H9 (cell line): ENCODE measurements at regions not wholly inside any gene's neighbourhood (a gene's known extent, or its start where the extent isn't known, plus 50 kb on each side); places are given as distances from the start of the nearest gene placed in this dataset.

Experiments
- DNase-seq: peaks from one replicate; pipeline ENCODE4 v3.0.0-alpha.2; 2017
- H2AFZ ChIP-seq: one replicate; pipeline ENCODE4 v1.6.1; 2013; ENCODE audit warnings: mild to moderate bottlenecking, low read length, control low read depth, moderate library complexity
- H2AK5ac ChIP-seq: 2 replicates; pipeline ENCODE4 v1.6.1; 2013; ENCODE audit warnings: low read length, control low read depth, mixed read lengths; ENCODE audit not compliant: insufficient read length
- H2BK120ac ChIP-seq: one replicate; pipeline ENCODE4 v1.6.1; 2013; ENCODE audit warnings: low read depth, mild to moderate bottlenecking, low read length, control low read depth, inconsistent platforms; ENCODE audit not compliant: poor library complexity, severe bottlenecking
- H2BK12ac ChIP-seq: 2 replicates; pipeline ENCODE4 v1.6.1; 2013; ENCODE audit warnings: low read length, control low read depth, mixed read lengths, low read depth; ENCODE audit not compliant: insufficient read length
- H2BK15ac ChIP-seq: 2 replicates; pipeline ENCODE4 v1.6.1; 2013; ENCODE audit warnings: low read depth, low read length, control low read depth
- H2BK20ac ChIP-seq: one replicate; pipeline ENCODE4 v1.6.1; 2013; ENCODE audit warnings: low read depth, mild to moderate bottlenecking, low read length, control low read depth, inconsistent platforms; ENCODE audit not compliant: poor library complexity, severe bottlenecking
- H2BK5ac ChIP-seq: 2 replicates; pipeline ENCODE4 v1.6.1; 2013; ENCODE audit warnings: low read length, control low read depth, mixed read lengths; ENCODE audit not compliant: insufficient read length
- H3K14ac ChIP-seq: 2 replicates; pipeline ENCODE4 v1.6.1; 2013; ENCODE audit warnings: low read length, control low read depth; ENCODE audit not compliant: insufficient read depth
- H3K18ac ChIP-seq: 2 replicates; pipeline ENCODE4 v1.6.1; 2013; ENCODE audit warnings: low read depth, mild to moderate bottlenecking, mixed read lengths, low read length, control low read depth; ENCODE audit not compliant: insufficient read length
- H3K23ac ChIP-seq: 2 replicates; pipeline ENCODE4 v1.6.1; 2013; ENCODE audit warnings: low read length, control low read depth, mixed read lengths, low read depth; ENCODE audit not compliant: insufficient read length
- H3K23me2 ChIP-seq: 2 replicates; pipeline ENCODE4 v1.6.1; 2013; ENCODE audit warnings: low read depth, mild to moderate bottlenecking, mixed read lengths, low read length, control low read depth; ENCODE audit not compliant: insufficient read length, poor library complexity, severe bottlenecking
- H3K27ac ChIP-seq: 2 replicates; pipeline ENCODE4 v1.5.1; 2013; ENCODE audit warnings: low read length, control low read depth, mixed read lengths, low read depth; ENCODE audit not compliant: insufficient read length
- H3K27me3 ChIP-seq: 2 replicates; pipeline ENCODE4 v1.6.1; 2013; ENCODE audit warnings: low read length, control low read depth, inconsistent platforms; ENCODE audit not compliant: insufficient read depth
- H3K4ac ChIP-seq: 2 replicates; pipeline ENCODE4 v1.6.1; 2013; ENCODE audit warnings: low read depth, mild to moderate bottlenecking, control low read depth, inconsistent platforms, low read length, moderate library complexity
- H3K4me1 ChIP-seq: 2 replicates; pipeline ENCODE4 v1.6.1; 2013; ENCODE audit warnings: low read length, control low read depth, inconsistent platforms; ENCODE audit not compliant: insufficient read depth
- H3K4me2 ChIP-seq: 2 replicates; pipeline ENCODE4 v1.6.1; 2013; ENCODE audit warnings: low read length, control low read depth, mixed read lengths; ENCODE audit not compliant: insufficient read length, insufficient read depth
- H3K56ac ChIP-seq: 2 replicates; pipeline ENCODE4 v1.6.1; 2013; ENCODE audit warnings: low read depth, mild to moderate bottlenecking, mixed read lengths, low read length, control low read depth; ENCODE audit not compliant: insufficient read length
- H3K79me1 ChIP-seq: 2 replicates; pipeline ENCODE4 v1.6.1; 2013; ENCODE audit warnings: low read depth, mild to moderate bottlenecking, moderate library complexity, low read length, control low read depth, inconsistent platforms; ENCODE audit not compliant: insufficient read depth, poor library complexity, severe bottlenecking
- H3K79me2 ChIP-seq: 2 replicates; pipeline ENCODE4 v1.6.1; 2013; ENCODE audit warnings: low read length, control low read depth, inconsistent platforms; ENCODE audit not compliant: insufficient read depth
- H3K9ac ChIP-seq: 2 replicates; pipeline ENCODE4 v1.6.1; 2013; ENCODE audit warnings: low read length, control low read depth, mixed read lengths; ENCODE audit not compliant: insufficient read length; ENCODE audit errors: extremely low read depth
- H3K9me3 ChIP-seq: one replicate; pipeline ENCODE4 v1.6.1; 2013; ENCODE audit warnings: low read depth, low read length, inconsistent platforms; ENCODE audit not compliant: control insufficient read depth
- H3T11ph ChIP-seq: one replicate; pipeline ENCODE4 v1.6.1; 2013; ENCODE audit warnings: mild to moderate bottlenecking, low read length, control low read depth, inconsistent platforms
- H4K20me1 ChIP-seq: one replicate; pipeline ENCODE4 v1.6.1; 2013; ENCODE audit not compliant: control insufficient read depth, insufficient read length, insufficient read depth
- H4K5ac ChIP-seq: 2 replicates; pipeline ENCODE4 v1.6.1; 2013; ENCODE audit warnings: low read depth, mild to moderate bottlenecking, mixed read lengths, low read length, control low read depth; ENCODE audit not compliant: insufficient read length
- H4K8ac ChIP-seq: replicated peaks from 2 replicates; pipeline ENCODE4 v1.6.1; 2013; ENCODE audit warnings: low read length, control low read depth, mixed read lengths, low read depth; ENCODE audit not compliant: insufficient read length
- H4K91ac ChIP-seq: 2 replicates; pipeline ENCODE4 v1.6.1; 2013; ENCODE audit warnings: low read depth, mild to moderate bottlenecking, moderate library complexity, mixed read lengths, low read length, control low read depth; ENCODE audit not compliant: insufficient read length
- H3K27ac Mint-ChIP-seq, 3 experiments: 2 replicates in 2 of 3; 3 replicates in 1 of 3; pipeline ENCODE4 v1.8.0; 2020 to 2021; ENCODE audit warnings: mixed read lengths in 3 of 3, mild to moderate bottlenecking in 1 of 3, moderate library complexity in 1 of 3
- H3K27me3 Mint-ChIP-seq: 2 replicates; pipeline ENCODE4 v1.8.0; 2021; ENCODE audit warnings: low read depth, mild to moderate bottlenecking, moderate library complexity, mixed read lengths
- H3K36me3 Mint-ChIP-seq, 3 experiments: 2 replicates in 2 of 3; 3 replicates in 1 of 3; pipeline ENCODE4 v1.8.0; 2020 to 2021; ENCODE audit warnings: low read depth in 3 of 3, mixed read lengths in 3 of 3; ENCODE audit not compliant: insufficient read depth in 1 of 3
- H3K4me1 Mint-ChIP-seq, 2 experiments: 2 replicates each; pipeline ENCODE4 v1.8.0; 2020; ENCODE audit warnings: mixed read lengths in 2 of 2
- H3K4me3 Mint-ChIP-seq, 2 experiments: 2 replicates in 1 of 2; 3 replicates in 1 of 2; pipeline ENCODE4 v1.8.0; 2020 to 2021; ENCODE audit warnings: mild to moderate bottlenecking in 2 of 2, mixed read lengths in 2 of 2, moderate library complexity in 1 of 2
- H3K9me3 Mint-ChIP-seq, 2 experiments: 2 replicates in 1 of 2; 3 replicates in 1 of 2; pipeline ENCODE4 v1.8.0; 2020; ENCODE audit warnings: mild to moderate bottlenecking in 2 of 2, mixed read lengths in 2 of 2, moderate library complexity in 1 of 2
- WGBS: extraction: QIAGEN DNeasy Blood & Tissue Kit; methylation state at CpG from one replicate; pipeline ENCODE4 v1.1.7; 2013; ENCODE audit warnings: missing lambda C conversion rate, low lambda C conversion rate, mixed read lengths; ENCODE audit not compliant: insufficient read length; ENCODE audit errors: extremely low coverage; 5-methylcytosine and 5-hydroxymethylcytosine counted together
- TF ChIP-seq, protein P1 (sequence below): fragments of 200-600 bp; sonication (generic); conservative IDR thresholded peaks from 3 replicates; pipeline ENCODE4 v1.8.0; 2021; ENCODE audit warnings: antibody characterized with exemption, mild to moderate bottlenecking

DNA sequence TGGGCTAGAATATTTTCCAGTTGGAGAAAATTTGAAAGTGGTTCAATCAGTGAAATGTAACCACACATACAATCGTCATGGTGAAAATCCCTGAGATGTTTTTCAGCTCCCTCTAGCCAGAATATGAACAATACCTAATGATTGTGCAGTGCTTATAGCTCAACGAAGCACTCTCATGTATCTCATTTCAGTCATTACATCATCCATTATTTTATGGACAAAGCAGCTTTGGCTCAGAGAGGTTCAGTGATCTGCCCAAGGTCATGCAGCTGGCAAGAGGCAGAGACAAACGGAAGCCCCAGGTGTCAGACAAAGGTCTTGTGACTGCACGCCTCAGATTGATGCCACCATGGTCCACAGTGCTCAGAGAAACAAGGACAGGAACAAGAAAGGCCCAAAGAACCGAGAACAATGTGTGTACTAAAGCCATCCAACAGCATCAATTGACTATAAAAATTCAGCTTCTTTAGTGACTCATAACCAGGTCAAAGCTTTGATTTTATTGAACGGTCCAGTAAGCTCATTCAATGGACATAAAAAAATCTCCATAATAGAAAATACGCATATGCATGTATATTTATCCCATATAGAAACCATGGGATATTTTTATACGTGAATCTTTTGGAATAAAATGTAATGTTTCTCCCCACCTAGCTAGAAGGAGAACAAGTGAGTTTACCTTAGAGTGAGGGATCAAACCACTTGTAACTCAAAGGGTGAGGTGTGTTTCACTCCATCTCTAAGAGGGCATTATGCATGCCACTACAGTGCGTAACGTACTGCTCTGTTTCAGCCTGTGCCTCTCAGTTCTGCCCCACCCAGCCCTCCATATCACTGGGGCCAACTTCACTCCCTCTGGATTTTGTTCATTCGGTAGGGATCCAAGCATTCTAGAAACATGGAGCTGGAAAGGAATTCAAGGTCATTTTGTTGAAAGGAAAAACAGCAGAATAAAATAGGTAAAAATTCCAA lies 141.8 kb downstream of the GRIN2B start:
- Histone ChIP-seq H2BK15ac (no peak overlapping the region), H3K14ac (no peak overlapping the region), H2AFZ (no peak overlapping the region), H3K56ac (no peak overlapping the region), H4K91ac (no peak overlapping the region), H3K18ac (no peak overlapping the region), H3K4ac (no peak overlapping the region), H3K4me1 (no peaks in the 10 kb centered on the region), H4K8ac (no peak overlapping the region), H3K23ac (no peak overlapping the region), H3K23me2 (no peaks in the 10 kb centered on the region), H3K27me3 (no peaks in the 10 kb centered on the region), H2BK20ac (no peak overlapping the region), H3K79me2 (no peaks in the 10 kb centered on the region), H3T11ph (no peak overlapping the region), H2BK5ac (no peak overlapping the region), H2AK5ac (no peak overlapping the region), H2BK120ac (no peak overlapping the region), H3K9me3 (no peaks in the 10 kb centered on the region), H4K5ac (no peak overlapping the region), H3K79me1 (no peaks in the 10 kb centered on the region), H2BK12ac (no peak overlapping the region), H3K9ac (no peak overlapping the region), H4K20me1 (no peaks in the 10 kb centered on the region), H3K4me2 (no peak overlapping the region), H3K27ac (no peak overlapping the region)
- no CpG with 5 or more reads among the region's 11 CpGs for WGBS
- H3K4me3 Mint-ChIP-seq = no peak overlapping the region
- no peak for DNase-seq
- H3K27me3 Mint-ChIP-seq = no peaks in the 10 kb centered on the region
- no peaks in the 10 kb centered on the region for H3K36me3 Mint-ChIP-seq
- no peak overlapping the region for H3K27ac Mint-ChIP-seq
- TF ChIP-seq, protein P1, sequence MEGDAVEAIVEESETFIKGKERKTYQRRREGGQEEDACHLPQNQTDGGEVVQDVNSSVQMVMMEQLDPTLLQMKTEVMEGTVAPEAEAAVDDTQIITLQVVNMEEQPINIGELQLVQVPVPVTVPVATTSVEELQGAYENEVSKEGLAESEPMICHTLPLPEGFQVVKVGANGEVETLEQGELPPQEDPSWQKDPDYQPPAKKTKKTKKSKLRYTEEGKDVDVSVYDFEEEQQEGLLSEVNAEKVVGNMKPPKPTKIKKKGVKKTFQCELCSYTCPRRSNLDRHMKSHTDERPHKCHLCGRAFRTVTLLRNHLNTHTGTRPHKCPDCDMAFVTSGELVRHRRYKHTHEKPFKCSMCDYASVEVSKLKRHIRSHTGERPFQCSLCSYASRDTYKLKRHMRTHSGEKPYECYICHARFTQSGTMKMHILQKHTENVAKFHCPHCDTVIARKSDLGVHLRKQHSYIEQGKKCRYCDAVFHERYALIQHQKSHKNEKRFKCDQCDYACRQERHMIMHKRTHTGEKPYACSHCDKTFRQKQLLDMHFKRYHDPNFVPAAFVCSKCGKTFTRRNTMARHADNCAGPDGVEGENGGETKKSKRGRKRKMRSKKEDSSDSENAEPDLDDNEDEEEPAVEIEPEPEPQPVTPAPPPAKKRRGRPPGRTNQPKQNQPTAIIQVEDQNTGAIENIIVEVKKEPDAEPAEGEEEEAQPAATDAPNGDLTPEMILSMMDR = no peak
- peaks cover 6 to 13% of the 10 kb centered on the region in 2 experiments; a peak in 3 of 4 replicates for H3K4me1 Mint-ChIP-seq
- H3K9me3 Mint-ChIP-seq = no peaks in the 10 kb centered on the region
